SK-N-SH (cell line): ENCODE measurements at regions not wholly inside any gene's neighbourhood (a gene's known extent, or its start where the extent isn't known, plus 50 kb on each side); places are given as distances from the start of the nearest gene placed in this dataset.

ENCODE experiments used
- CTCF ChIP-seq: fragments of 200-600 bp; sonication (generic); IDR thresholded peaks from 2 replicates; pipeline ENCODE4 v1.6.1; 2017; ENCODE audit warnings: antibody characterized with exemption, mild to moderate bottlenecking, moderate library complexity
- ELF1 ChIP-seq: IDR thresholded peaks from 2 replicates; pipeline ENCODE4 v1.4.0; 2012
- FOXJ3 ChIP-seq: sonication (generic); formaldehyde crosslinking; IDR thresholded peaks from 2 replicates; pipeline ENCODE4 v1.5.1; 2020; ENCODE audit warnings: mild to moderate bottlenecking, missing genetic modification reagents
- FOXM1 ChIP-seq: IDR thresholded peaks from 2 replicates; pipeline ENCODE4 v1.4.0; 2012; ENCODE audit warnings: low read depth, mild to moderate bottlenecking
- GABPA ChIP-seq: IDR thresholded peaks from 2 replicates; pipeline ENCODE4 v1.4.0; 2012; ENCODE audit warnings: low read depth, mild to moderate bottlenecking
- GATA2 ChIP-seq: sonication (generic); formaldehyde crosslinking; IDR thresholded peaks from 2 replicates; pipeline ENCODE4 v1.5.0; 2020; ENCODE audit warnings: mild to moderate bottlenecking, missing genetic modification reagents
- IRF3 ChIP-seq: fragments of 150-350 bp; IDR thresholded peaks from 2 replicates; pipeline ENCODE4 v1.6.1; 2016; ENCODE audit warnings: mild to moderate bottlenecking, low read depth, low read length
- MXI1 ChIP-seq: IDR thresholded peaks from 2 replicates; pipeline ENCODE4 v1.6.1; 2012; ENCODE audit warnings: mild to moderate bottlenecking, low read depth, low read length, improper control_type of control experiment
- NRF1 ChIP-seq: IDR thresholded peaks from 2 replicates; pipeline ENCODE4 v1.6.1; 2012; ENCODE audit warnings: low read depth, mild to moderate bottlenecking, low read length
- PBX3 ChIP-seq: IDR thresholded peaks from 2 replicates; pipeline ENCODE4; 2012
- RCOR1 ChIP-seq: fragments of 150-350 bp; IDR thresholded peaks from 2 replicates; pipeline ENCODE4 v1.6.1; 2017; ENCODE audit warnings: antibody characterized with exemption, low read length
- REST ChIP-seq: IDR thresholded peaks from 2 replicates; pipeline ENCODE4 v1.6.1; 2012; ENCODE audit warnings: mild to moderate bottlenecking, low read depth, low read length, moderate library complexity
- RFX5 ChIP-seq: IDR thresholded peaks from 2 replicates; pipeline ENCODE4 v1.6.1; 2012; ENCODE audit warnings: mild to moderate bottlenecking, improper control_type of control experiment, low read length
- SIN3A ChIP-seq: IDR thresholded peaks from 2 replicates; pipeline ENCODE4 v1.6.1; 2012; ENCODE audit warnings: low read depth, mild to moderate bottlenecking, low read length, moderate library complexity, borderline replicate concordance
- TEAD4 ChIP-seq: IDR thresholded peaks from 2 replicates; pipeline ENCODE4 v1.4.0; 2012; ENCODE audit warnings: mild to moderate bottlenecking, borderline replicate concordance; ENCODE audit not compliant: insufficient read depth
- USF1 ChIP-seq: IDR thresholded peaks from 2 replicates; pipeline ENCODE4 v1.4.0; 2012; ENCODE audit warnings: low read depth, borderline replicate concordance

- TF ChIP-seq ELF1: no peak
- TF ChIP-seq RFX5: no peak
- TF ChIP-seq FOXM1: no peak
- no peak for TF ChIP-seq USF1
- no peak for TF ChIP-seq GATA2 (CRISPR knock-in tag)
- no peak for TF ChIP-seq IRF3
- TF ChIP-seq NRF1: no peak
- no peak for TF ChIP-seq REST
- TF ChIP-seq CTCF: no peak
- no peak for TF ChIP-seq FOXJ3 (CRISPR knock-in tag)
- no peak for TF ChIP-seq SIN3A
- TF ChIP-seq TEAD4: no peak
- TF ChIP-seq PBX3: peak; percentile 33; the same call in 1 of the 2 replicates
- no peak for TF ChIP-seq GABPA
- no peak for TF ChIP-seq RCOR1
- no peak for TF ChIP-seq MXI1
Observed at GRCh38 chr3:115251509-115251908, 104.4 kb upstream of the ZBTB20 start (continued).
